LNCAP (cell line): ENCODE measurements at regions not wholly inside any gene's neighbourhood (a gene's known extent, or its start where the extent isn't known, plus 50 kb on each side); places are given as distances from the start of the nearest gene placed in this dataset.

Experiments used
- CTCF ChIP-seq: fragments of 450-650 bp; IDR thresholded peaks from 2 replicates; pipeline ENCODE4 v1.5.1; 2017; ENCODE audit warnings: mild to moderate bottlenecking

- TF ChIP-seq CTCF: no peak
Observed at GRCh38 chr4:14726877-14727361, 275.4 kb upstream of the CPEB2 start.

- TF ChIP-seq CTCF: no peak
Observed at GRCh38 chr4:14729282-14730000, 272.8 kb upstream of the CPEB2 start.

GRCh38 chr4:14742054-14742453 is 260.2 kb upstream of the CPEB2 start:
- TF ChIP-seq CTCF: no peak

GRCh38 chr4:14743172-14743571 is 259.1 kb upstream of the CPEB2 start:
- TF ChIP-seq CTCF: no peak

GRCh38 chr4:14743601-14744000 is 258.7 kb upstream of the CPEB2 start:
- no peak for TF ChIP-seq CTCF

- no peak for TF ChIP-seq CTCF
Observed at GRCh38 chr4:14744346-14744745, 257.9 kb upstream of the CPEB2 start.

- no peak for TF ChIP-seq CTCF
Observed at GRCh38 chr4:14749910-14750309, 252.4 kb upstream of the CPEB2 start.
